GM19099 (cell line): ENCODE measurements at regions not wholly inside any gene's neighbourhood (a gene's known extent, or its start where the extent isn't known, plus 50 kb on each side); places are given as distances from the start of the nearest gene placed in this dataset.

Source experiments
- POLR2A ChIP-seq: IDR thresholded peaks from 3 replicates; pipeline ENCODE4 v1.6.1; 2011; ENCODE audit warnings: low read depth; ENCODE audit not compliant: insufficient read length; ENCODE audit errors: extremely low read depth

DNA sequence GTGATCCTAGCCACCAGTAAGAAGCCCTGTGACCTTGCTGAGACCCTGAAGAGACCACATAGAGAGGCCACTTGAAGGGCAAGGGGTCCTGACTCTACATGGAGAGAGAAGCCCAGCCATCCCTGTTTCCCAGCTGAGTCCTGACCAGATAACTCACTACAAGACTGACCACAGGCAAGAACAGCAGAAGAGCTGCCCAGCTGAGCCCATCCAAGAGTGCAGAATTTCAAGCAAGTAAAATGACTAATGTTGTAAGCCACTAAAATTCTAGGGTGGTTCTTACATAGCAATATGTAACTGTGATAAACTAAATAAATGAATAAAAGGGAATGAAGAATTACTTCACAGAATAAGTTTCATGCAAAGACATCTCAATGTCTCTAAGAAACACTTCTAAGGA, 58.4 kb upstream of the WIPF1 start:
- TF ChIP-seq POLR2A = no peak

DNA sequence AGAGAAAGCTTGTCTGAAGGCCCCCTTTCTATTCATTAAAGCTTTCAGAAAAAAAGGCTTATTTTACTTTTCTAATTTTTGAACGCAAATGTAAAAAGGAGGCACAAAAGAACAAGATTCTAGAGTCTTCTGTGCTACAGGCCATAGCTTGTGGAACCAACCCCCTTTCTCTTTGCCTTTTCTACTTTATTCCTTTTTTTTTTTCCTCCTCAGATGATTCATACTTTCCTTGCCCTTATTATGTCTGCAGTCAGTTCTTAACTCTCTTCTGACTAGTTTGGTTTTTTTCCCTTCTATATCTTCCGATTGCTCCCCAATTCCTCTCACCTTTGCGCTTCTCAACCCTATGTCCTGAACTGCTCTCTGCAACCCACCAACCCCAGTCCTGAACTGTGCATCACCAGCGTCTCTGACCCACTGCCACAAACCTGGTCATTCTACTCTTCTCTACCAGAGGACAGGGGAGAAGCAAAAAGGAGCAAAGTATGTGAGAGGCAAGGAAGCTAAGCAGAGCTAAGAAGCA, 56.9 kb upstream of the WIPF1 start:
- TF ChIP-seq POLR2A = no peak

DNA sequence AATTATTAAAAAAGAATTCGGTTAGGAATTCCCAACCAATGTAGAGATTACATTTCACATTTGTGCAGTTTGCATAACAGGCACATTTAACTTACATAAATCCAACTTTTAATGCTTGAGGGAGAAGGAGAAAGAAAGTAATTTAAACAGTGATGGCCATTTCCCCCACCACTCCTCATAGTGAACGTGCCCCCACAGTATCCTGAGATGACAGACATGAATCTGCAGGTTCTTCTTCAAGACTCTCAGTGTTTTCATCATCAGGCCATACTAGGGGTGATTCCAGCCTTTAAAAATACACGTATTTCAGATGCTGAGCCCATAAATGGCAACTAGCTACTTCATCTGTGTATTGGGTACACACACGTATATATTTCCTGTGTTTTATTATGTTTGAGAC, 51.3 kb upstream of the WIPF1 start:
- no peak for TF ChIP-seq POLR2A
